ENCODE measurements at regions not wholly inside any gene's neighbourhood (a gene's known extent, or its start where the extent isn't known, plus 50 kb on each side); places are given as distances from the start of the nearest gene placed in this dataset.
"Not testable (repeated sequence)": the region's sequence is repeated elsewhere in the genome, so short reads cannot be mapped to it uniquely, and the experiment has no call there.

- no peak for TF ChIP-seq CTCF (conservative IDR thresholded peaks at IDR 0.05; ENCODE audit: low read depth, low read length)
- DNase-seq (ENCODE audit: low read depth): no peak
- H3K4me3 ChIP-seq (ENCODE audit: low read depth, low read length): no peak overlapping the region
Measured at GRCh38 chr6:51049288-51049982, 230.8 kb downstream of the TFAP2B start.

GRCh38 chr6:51049983-51050877 is 231.6 kb downstream of the TFAP2B start:
- no peak overlapping the region for H3K4me3 ChIP-seq (ENCODE audit: low read depth, low read length)
- DNase-seq (ENCODE audit: low read depth): no peak
- no peak for TF ChIP-seq CTCF (conservative IDR thresholded peaks at IDR 0.05; ENCODE audit: low read depth, low read length)

- not testable (repeated sequence) for H3K4me3 ChIP-seq (ENCODE audit: low read depth, low read length); DNase-seq (ENCODE audit: low read depth)
Measured at GRCh38 chr6:51052716-51053115, 234.0 kb downstream of the TFAP2B start.

GRCh38 chr6:51055316-51055715 is 236.6 kb downstream of the TFAP2B start:
- not testable (repeated sequence) for DNase-seq (ENCODE audit: low read depth); H3K4me3 ChIP-seq (ENCODE audit: low read depth, low read length)

GRCh38 chr6:51057296-51057695 is 238.6 kb downstream of the TFAP2B start:
- no peak for DNase-seq (ENCODE audit: low read depth)
- no peak overlapping the region for H3K4me3 ChIP-seq (ENCODE audit: low read depth, low read length)
- no peak for TF ChIP-seq CTCF (conservative IDR thresholded peaks at IDR 0.05; ENCODE audit: low read depth, low read length)

GRCh38 chr6:51060262-51060762 is 241.6 kb downstream of the TFAP2B start:
- no peak for DNase-seq (ENCODE audit: low read depth)
- TF ChIP-seq CTCF (conservative IDR thresholded peaks at IDR 0.05; ENCODE audit: low read depth, low read length): no peak
- no peak overlapping the region for H3K4me3 ChIP-seq (ENCODE audit: low read depth, low read length)

GRCh38 chr6:51062166-51062722 is 243.6 kb downstream of the TFAP2B start:
- no peak for TF ChIP-seq CTCF (conservative IDR thresholded peaks at IDR 0.05; ENCODE audit: low read depth, low read length)
- no peak overlapping the region for H3K4me3 ChIP-seq (ENCODE audit: low read depth, low read length)
- DNase-seq (ENCODE audit: low read depth): no peak

Measured in choroid plexus epithelial cell (primary cell).